Naive thymus-derived CD4-positive, alpha-beta T cell (primary cell): ENCODE measurements at regions not wholly inside any gene's neighbourhood (a gene's known extent, or its start where the extent isn't known, plus 50 kb on each side); places are given as distances from the start of the nearest gene placed in this dataset.

Experiments
- ATAC-seq: fragments of 150-1000 bp; cut with Tn5 transposase; 2 replicates; pipeline ENCODE4 v1.10.0; 2021; ENCODE audit warnings: mild to moderate bottlenecking, moderate library complexity
- CTCF ChIA-PET: fragments of 350-600 bp; sonication (Branson Sonifier 250); formaldehyde crosslinking; loops from one replicate; lab custom pipeline; 2021; ENCODE audit warnings: antibody characterized with exemption; lab: Charles Lee
- POLR2A ChIA-PET: fragments of 350-600 bp; sonication (Branson Sonifier 250); formaldehyde crosslinking; loops from one replicate; lab custom pipeline; 2021; ENCODE audit warnings: antibody characterized with exemption, inconsistent platforms; lab: Charles Lee
- DNase-seq, 9 donors: peaks; one replicate each; pipeline versions ENCODE4 v3.0.0 to v3.0.0-alpha.2; 2020 to 2022; ENCODE audit warnings: mixed read lengths in 1 of 9
- H3K27ac ChIP-seq: one replicate; pipeline ENCODE4 v1.7.0; 2013; ENCODE audit warnings: mild to moderate bottlenecking, low read depth, low read length, moderate library complexity
- H3K27me3 ChIP-seq, 2 donors: one replicate each; pipeline ENCODE4 v1.7.0; 2013; ENCODE audit warnings: low read length in 2 of 2, mild to moderate bottlenecking in 2 of 2, moderate library complexity in 2 of 2; ENCODE audit not compliant: control insufficient read depth in 2 of 2, insufficient read depth in 2 of 2
- H3K36me3 ChIP-seq, 3 experiments: 1 replicate in 2 of 3; 2 replicates in 1 of 3; pipeline ENCODE4 v1.7.0; 2013; ENCODE audit warnings: low read length in 3 of 3, mild to moderate bottlenecking in 3 of 3, moderate library complexity in 1 of 3; ENCODE audit not compliant: insufficient read depth in 3 of 3, control insufficient read depth in 2 of 3
- H3K4me1 ChIP-seq, 2 donors: one replicate each; pipeline ENCODE4 v1.7.0; 2013; ENCODE audit warnings: low read length in 2 of 2, mild to moderate bottlenecking in 2 of 2, moderate library complexity in 1 of 2; ENCODE audit not compliant: control insufficient read depth in 2 of 2, insufficient read depth in 2 of 2
- H3K4me3 ChIP-seq: 2 replicates; pipeline ENCODE4 v1.7.0; 2013; ENCODE audit warnings: mild to moderate bottlenecking, low read length
- H3K9me3 ChIP-seq, 3 experiments: 1 replicate in 2 of 3; 2 replicates in 1 of 3; pipeline ENCODE4 v1.7.0; 2013; ENCODE audit warnings: low read length in 3 of 3; ENCODE audit not compliant: control insufficient read depth in 2 of 3
- H3K27ac Mint-ChIP-seq, 9 donors: one replicate each; pipeline ENCODE4 v1.8.0; 2020 to 2022; ENCODE audit warnings: mixed read lengths in 9 of 9, mild to moderate bottlenecking in 8 of 9, moderate library complexity in 5 of 9, inconsistent platforms in 2 of 9
- H3K27me3 Mint-ChIP-seq, 5 donors: one replicate each; pipeline ENCODE4 v1.8.0; 2021 to 2022; ENCODE audit warnings: mixed read lengths in 5 of 5, mild to moderate bottlenecking in 1 of 5
- H3K36me3 Mint-ChIP-seq, 5 donors: one replicate each; pipeline ENCODE4 v1.8.0; 2020 to 2022; ENCODE audit warnings: mixed read lengths in 5 of 5, mild to moderate bottlenecking in 3 of 5, inconsistent platforms in 1 of 5
- H3K4me1 Mint-ChIP-seq, 7 donors: one replicate each; pipeline ENCODE4 v1.8.0; 2020 to 2022; ENCODE audit warnings: mixed read lengths in 7 of 7, mild to moderate bottlenecking in 3 of 7, inconsistent platforms in 1 of 7
- H3K4me3 Mint-ChIP-seq, 10 donors: one replicate each; pipeline ENCODE4 v1.8.0; 2020 to 2022; ENCODE audit warnings: mild to moderate bottlenecking in 10 of 10, mixed read lengths in 10 of 10, moderate library complexity in 6 of 10, inconsistent platforms in 2 of 10
- H3K9me3 Mint-ChIP-seq, 11 donors: one replicate each; pipeline ENCODE4 v1.8.0; 2020 to 2022; ENCODE audit warnings: mixed read lengths in 11 of 11, mild to moderate bottlenecking in 4 of 11, inconsistent platforms in 1 of 11, moderate library complexity in 1 of 11
- intact Hi-C, 2 donors: fragments of 100-400 bp; cut with micrococcal nuclease; formaldehyde crosslinking; loops; one replicate each; pipeline ENCODE4 v1.15.1; 2023

GRCh38 chr4:81528200-81528599 is 56.5 kb upstream of the RASGEF1B start:
- Mint-ChIP-seq H3K4me3 (no peak overlapping the region), H3K4me1 (no peaks in the 10 kb centered on the region), H3K36me3 (peaks cover 2 to 9% (median 5%) of the 10 kb centered on the region in 5 donors), H3K27ac (no peak overlapping the region), H3K27me3 (no peaks in the 10 kb centered on the region), H3K9me3 (peaks cover 4 to 37% (median 9%) of the 10 kb centered on the region in 11 donors)
- Histone ChIP-seq H3K9me3 (peaks cover 0 to 16% (median 0%) of the 10 kb centered on the region in 3 experiments), H3K4me3 (no peak overlapping the region), H3K27me3 (no peaks in the 10 kb centered on the region), H3K36me3 (no peaks in the 10 kb centered on the region), H3K4me1 (no peaks in the 10 kb centered on the region), H3K27ac (no peak overlapping the region)
- CTCF ChIA-PET: no interaction called here
- POLR2A ChIA-PET: no interaction called here
- DNase-seq (no peak), ATAC-seq (no peak)
- intact Hi-C loops: no loop called here

GRCh38 chr4:81527709-81528108 is 56.0 kb upstream of the RASGEF1B start:
- no peaks in the 10 kb centered on the region for H3K4me1 ChIP-seq
- H3K27ac ChIP-seq: no peak overlapping the region
- no peaks in the 10 kb centered on the region for H3K27me3 ChIP-seq
- H3K4me3 ChIP-seq: no peak overlapping the region
- ATAC-seq (no peak), DNase-seq (no peak)
- Mint-ChIP-seq H3K36me3 (peaks cover 2 to 9% (median 5%) of the 10 kb centered on the region in 5 donors), H3K27me3 (no peaks in the 10 kb centered on the region), H3K4me1 (no peaks in the 10 kb centered on the region), H3K9me3 (peaks cover 4 to 37% (median 9%) of the 10 kb centered on the region in 11 donors), H3K4me3 (no peak overlapping the region), H3K27ac (no peak overlapping the region)
- H3K36me3 ChIP-seq: no peaks in the 10 kb centered on the region
- peaks cover 0 to 16% (median 0%) of the 10 kb centered on the region in 3 experiments for H3K9me3 ChIP-seq
- CTCF ChIA-PET: no interaction called here
- intact Hi-C loops: no loop called here
- POLR2A ChIA-PET: no interaction called here

GRCh38 chr4:81527115-81527514 is 55.4 kb upstream of the RASGEF1B start:
- Histone ChIP-seq H3K36me3 (no peaks in the 10 kb centered on the region), H3K4me1 (no peaks in the 10 kb centered on the region), H3K9me3 (peaks cover 0 to 16% (median 0%) of the 10 kb centered on the region in 3 experiments), H3K4me3 (no peak overlapping the region), H3K27me3 (no peaks in the 10 kb centered on the region), H3K27ac (no peak overlapping the region)
- DNase-seq (no peak), ATAC-seq (no peak)
- Mint-ChIP-seq H3K27me3 (no peaks in the 10 kb centered on the region), H3K36me3 (peaks cover 2 to 9% (median 5%) of the 10 kb centered on the region in 5 donors), H3K27ac (no peak overlapping the region), H3K4me3 (no peak overlapping the region), H3K9me3 (peaks cover 4 to 37% (median 9%) of the 10 kb centered on the region in 11 donors), H3K4me1 (no peaks in the 10 kb centered on the region)
- intact Hi-C loops: no loop called here
- POLR2A ChIA-PET: no interaction called here
- CTCF ChIA-PET: interaction anchor here (0.5 kb wide), 1 partner anchor 832 kb away, joined by 3 read pairs; no protein-coding TSS in a partner anchor

GRCh38 chr4:81526706-81527105 is 55.0 kb upstream of the RASGEF1B start:
- H3K27ac ChIP-seq: no peak overlapping the region
- H3K27me3 ChIP-seq: no peaks in the 10 kb centered on the region
- H3K9me3 ChIP-seq: peaks cover 0 to 16% (median 0%) of the 10 kb centered on the region in 3 experiments
- peaks cover 2 to 9% (median 5%) of the 10 kb centered on the region in 5 donors for H3K36me3 Mint-ChIP-seq
- H3K27me3 Mint-ChIP-seq: no peaks in the 10 kb centered on the region
- no peak overlapping the region for H3K27ac Mint-ChIP-seq
- no peak overlapping the region for H3K4me3 ChIP-seq
- ChIA-PET POLR2A (no interaction called here), CTCF (interaction anchor here (0.5 kb wide), 1 partner anchor 833 kb away, joined by 3 read pairs; no protein-coding TSS in a partner anchor)
- H3K4me1 ChIP-seq: no peaks in the 10 kb centered on the region
- intact Hi-C loops: no loop called here
- DNase-seq (no peak), ATAC-seq (no peak)
- peaks cover 4 to 37% (median 9%) of the 10 kb centered on the region in 11 donors for H3K9me3 Mint-ChIP-seq
- no peak overlapping the region for H3K4me3 Mint-ChIP-seq
- H3K4me1 Mint-ChIP-seq: no peaks in the 10 kb centered on the region
- H3K36me3 ChIP-seq: no peaks in the 10 kb centered on the region

- Mint-ChIP-seq H3K27me3 (no peaks in the 10 kb centered on the region), H3K9me3 (peaks cover 4 to 32% (median 9%) of the 10 kb centered on the region in 11 donors), H3K4me3 (no peak overlapping the region), H3K27ac (no peak overlapping the region), H3K36me3 (peaks cover 2 to 9% (median 5%) of the 10 kb centered on the region in 5 donors), H3K4me1 (peaks cover 0 to 2% (median under 1%) of the 10 kb centered on the region in 7 donors)
- no peaks in the 10 kb centered on the region for H3K27me3 ChIP-seq
- no peaks in the 10 kb centered on the region for H3K36me3 ChIP-seq
- no peak overlapping the region for H3K4me3 ChIP-seq
- ATAC-seq: no peak
- CTCF ChIA-PET: interaction anchor here (0.6 kb wide), 2 partner anchors 938 to 1187 kb away, joined by 3 read pairs; no protein-coding TSS in a partner anchor
- H3K27ac ChIP-seq: no peak overlapping the region
- peaks cover 0 to 16% (median 0%) of the 10 kb centered on the region in 3 experiments for H3K9me3 ChIP-seq
- DNase-seq: no peak
- intact Hi-C loops: no loop called here
- no peaks in the 10 kb centered on the region for H3K4me1 ChIP-seq
- POLR2A ChIA-PET: interaction anchor here (0.8 kb wide), 1 partner anchor 52 kb away, joined by 3 read pairs; the partner anchor contains the start of gene RASGEF1B
Measured at GRCh38 chr4:81523672-81524327, 52.1 kb upstream of the RASGEF1B start.

GRCh38 chr4:81522711-81523110 is 51.0 kb upstream of the RASGEF1B start:
- CTCF ChIA-PET: no interaction called here
- intact Hi-C loops: no loop called here

More at GRCh38 chr4:81522711-81523110, 51.0 kb upstream of the RASGEF1B start:
- no peak for ATAC-seq
- Histone ChIP-seq H3K4me3 (no peak overlapping the region), H3K36me3 (no peaks in the 10 kb centered on the region), H3K9me3 (peaks cover 0 to 8% (median 0%) of the 10 kb centered on the region in 3 experiments), H3K4me1 (no peaks in the 10 kb centered on the region), H3K27ac (no peak overlapping the region), H3K27me3 (no peaks in the 10 kb centered on the region)
- H3K4me3 Mint-ChIP-seq: no peak overlapping the region
- no peak overlapping the region for H3K27ac Mint-ChIP-seq
- DNase-seq: no peak
- POLR2A ChIA-PET: interaction anchor here (0.8 kb wide), 1 partner anchor 51 kb away, joined by 3 read pairs; the partner anchor contains the start of gene RASGEF1B
- no peaks in the 10 kb centered on the region for H3K27me3 Mint-ChIP-seq
- H3K9me3 Mint-ChIP-seq: peaks cover 3 to 21% (median 9%) of the 10 kb centered on the region in 11 donors
- peaks cover 2 to 9% (median 5%) of the 10 kb centered on the region in 5 donors for H3K36me3 Mint-ChIP-seq
- peaks cover 0 to 7% (median 5%) of the 10 kb centered on the region in 7 donors for H3K4me1 Mint-ChIP-seq
